ENCODE measurements at regions not wholly inside any gene's neighbourhood (a gene's known extent, or its start where the extent isn't known, plus 50 kb on each side); places are given as distances from the start of the nearest gene placed in this dataset.

DNA sequence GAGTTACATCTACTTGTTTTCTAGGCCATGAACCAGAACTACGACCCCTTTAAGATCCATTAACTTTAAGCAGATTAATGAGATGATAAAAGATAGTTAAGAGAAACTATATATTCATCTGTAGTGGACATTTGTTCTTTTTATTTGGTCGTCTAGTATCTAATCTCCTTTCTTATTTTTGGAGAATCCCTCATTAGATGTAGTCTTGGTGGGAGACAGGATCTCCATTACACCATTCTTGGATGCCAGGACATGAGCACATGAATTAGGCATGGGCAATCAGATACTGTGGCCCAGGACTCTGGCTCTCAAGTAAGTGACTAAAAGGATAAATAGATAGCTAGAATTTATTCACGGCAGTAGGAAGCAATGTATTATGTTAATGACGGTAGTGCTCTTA lies 245.0 kb downstream of the ATP23 start:
- Histone ChIP-seq H3K27me3 (ENCODE audit: low read length) (no peaks in the 10 kb centered on the region), H3F3A (ENCODE audit: insufficient read depth) (no peaks in the 10 kb centered on the region), H3K9me2 (replicated peaks; ENCODE audit: insufficient read depth, low read length) (0 out of 2 replicates have a peak, but pooled peaks cover 4% of the 10 kb centered on the region), H3K9me3 (ENCODE audit: insufficient read depth, low read length) (peaks cover 8% of the 10 kb centered on the region; the same call in 1 of the 2 replicates), H3K4me3 (ENCODE audit: insufficient read depth, low read length, poor library complexity, severe bottlenecking) (no peak overlapping the region), H3K36me3 (ENCODE audit: low read length) (no peaks in the 10 kb centered on the region), H2AFZ (ENCODE audit: low read depth, low read length, severe bottlenecking) (no peak overlapping the region), H4K20me1 (ENCODE audit: low read depth, low read length) (no peaks in the 10 kb centered on the region), H3K4me2 (ENCODE audit: low read depth, low read length, poor library complexity, severe bottlenecking) (no peak overlapping the region), H3K79me2 (ENCODE audit: insufficient read depth, low read length) (no peaks in the 10 kb centered on the region), H3K9ac (ENCODE audit: low read length) (no peak overlapping the region), H3K27ac (ENCODE audit: low read depth, low read length) (no peak overlapping the region)
- TF ChIP-seq, protein P1, sequence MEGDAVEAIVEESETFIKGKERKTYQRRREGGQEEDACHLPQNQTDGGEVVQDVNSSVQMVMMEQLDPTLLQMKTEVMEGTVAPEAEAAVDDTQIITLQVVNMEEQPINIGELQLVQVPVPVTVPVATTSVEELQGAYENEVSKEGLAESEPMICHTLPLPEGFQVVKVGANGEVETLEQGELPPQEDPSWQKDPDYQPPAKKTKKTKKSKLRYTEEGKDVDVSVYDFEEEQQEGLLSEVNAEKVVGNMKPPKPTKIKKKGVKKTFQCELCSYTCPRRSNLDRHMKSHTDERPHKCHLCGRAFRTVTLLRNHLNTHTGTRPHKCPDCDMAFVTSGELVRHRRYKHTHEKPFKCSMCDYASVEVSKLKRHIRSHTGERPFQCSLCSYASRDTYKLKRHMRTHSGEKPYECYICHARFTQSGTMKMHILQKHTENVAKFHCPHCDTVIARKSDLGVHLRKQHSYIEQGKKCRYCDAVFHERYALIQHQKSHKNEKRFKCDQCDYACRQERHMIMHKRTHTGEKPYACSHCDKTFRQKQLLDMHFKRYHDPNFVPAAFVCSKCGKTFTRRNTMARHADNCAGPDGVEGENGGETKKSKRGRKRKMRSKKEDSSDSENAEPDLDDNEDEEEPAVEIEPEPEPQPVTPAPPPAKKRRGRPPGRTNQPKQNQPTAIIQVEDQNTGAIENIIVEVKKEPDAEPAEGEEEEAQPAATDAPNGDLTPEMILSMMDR (IDR thresholded peaks at IDR 0.05; ENCODE audit: insufficient read depth, low read length, poor library complexity, severe bottlenecking): no peak
- no peak for TF ChIP-seq EZH2phosphoT487 (conservative IDR thresholded peaks at IDR 0.05; ENCODE audit: low read length)

DNA sequence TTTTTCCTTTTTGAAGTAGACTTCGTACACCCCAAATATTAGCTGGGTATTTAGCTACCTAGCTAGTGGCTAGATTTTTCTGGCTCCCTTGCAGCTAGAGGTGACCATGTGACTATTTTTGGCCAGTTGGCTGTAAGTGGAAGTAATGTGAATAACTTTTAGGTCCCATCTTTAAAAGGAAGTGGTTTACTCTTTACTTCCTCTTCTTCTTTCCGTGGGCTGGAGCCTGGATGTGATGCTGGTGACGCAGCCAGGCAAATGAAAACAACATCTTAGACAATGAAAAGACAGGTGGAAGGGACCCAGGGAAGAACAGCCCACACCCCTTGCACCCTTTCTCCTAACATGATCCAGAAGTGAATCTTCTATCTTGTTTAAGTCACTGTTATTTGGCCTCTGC lies 245.5 kb downstream of the ATP23 start:
- no peak overlapping the region for H3K9ac ChIP-seq (ENCODE audit: low read length)
- H3K27ac ChIP-seq (ENCODE audit: low read depth, low read length): no peak overlapping the region
- peaks cover 8% of the 10 kb centered on the region; the same call in 1 of the 2 replicates for H3K9me3 ChIP-seq (ENCODE audit: insufficient read depth, low read length)
- H3K4me3 ChIP-seq (ENCODE audit: insufficient read depth, low read length, poor library complexity, severe bottlenecking): no peak overlapping the region
- no peak overlapping the region for H3K4me2 ChIP-seq (ENCODE audit: low read depth, low read length, poor library complexity, severe bottlenecking)
- no peak for TF ChIP-seq EZH2phosphoT487 (conservative IDR thresholded peaks at IDR 0.05; ENCODE audit: low read length)
- TF ChIP-seq, protein P1 (IDR thresholded peaks at IDR 0.05; ENCODE audit: insufficient read depth, low read length, poor library complexity, severe bottlenecking): no peak
- H3K9me2 ChIP-seq (replicated peaks; ENCODE audit: insufficient read depth, low read length): 0 out of 2 replicates have a peak, but pooled peaks cover 4% of the 10 kb centered on the region
- no peaks in the 10 kb centered on the region for H3K79me2 ChIP-seq (ENCODE audit: insufficient read depth, low read length)
- H4K20me1 ChIP-seq (ENCODE audit: low read depth, low read length): no peaks in the 10 kb centered on the region
- H2AFZ ChIP-seq (ENCODE audit: low read depth, low read length, severe bottlenecking): no peak overlapping the region
- no peaks in the 10 kb centered on the region for H3F3A ChIP-seq (ENCODE audit: insufficient read depth)
- no peaks in the 10 kb centered on the region for H3K36me3 ChIP-seq (ENCODE audit: low read length)
- no peaks in the 10 kb centered on the region for H3K27me3 ChIP-seq (ENCODE audit: low read length)

DNA sequence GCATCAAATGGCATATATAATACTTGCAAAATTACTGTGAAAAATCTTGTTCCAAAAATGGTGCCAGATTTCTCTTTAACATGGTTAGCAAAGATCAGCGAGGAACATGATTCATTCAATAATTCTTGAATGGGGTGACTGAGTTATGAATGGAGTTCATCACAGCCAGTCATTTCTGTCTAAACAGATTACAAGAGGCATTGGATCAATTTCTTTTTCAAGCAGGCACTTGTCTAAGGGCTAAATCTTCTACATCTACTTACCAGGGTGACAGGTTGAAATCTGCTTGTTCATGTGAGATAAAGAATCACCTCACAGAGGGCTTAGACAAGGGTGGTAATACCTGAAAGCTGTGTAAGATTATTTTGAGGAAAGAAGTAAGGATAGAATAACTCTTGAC lies 247.7 kb downstream of the ATP23 start:
- Histone ChIP-seq H3K36me3 (ENCODE audit: low read length) (no peaks in the 10 kb centered on the region), H2AFZ (ENCODE audit: low read depth, low read length, severe bottlenecking) (no peak overlapping the region), H4K20me1 (ENCODE audit: low read depth, low read length) (no peaks in the 10 kb centered on the region), H3F3A (ENCODE audit: insufficient read depth) (no peaks in the 10 kb centered on the region), H3K4me3 (ENCODE audit: insufficient read depth, low read length, poor library complexity, severe bottlenecking) (no peak overlapping the region), H3K9ac (ENCODE audit: low read length) (no peak overlapping the region), H3K27me3 (ENCODE audit: low read length) (no peaks in the 10 kb centered on the region), H3K9me3 (ENCODE audit: insufficient read depth, low read length) (peaks cover 8% of the 10 kb centered on the region; the same call in 1 of the 2 replicates), H3K27ac (ENCODE audit: low read depth, low read length) (no peak overlapping the region), H3K9me2 (replicated peaks; ENCODE audit: insufficient read depth, low read length) (0 out of 2 replicates have a peak, but pooled peaks cover 4% of the 10 kb centered on the region), H3K79me2 (ENCODE audit: insufficient read depth, low read length) (no peaks in the 10 kb centered on the region), H3K4me2 (ENCODE audit: low read depth, low read length, poor library complexity, severe bottlenecking) (no peak overlapping the region)
- TF ChIP-seq EZH2phosphoT487 (conservative IDR thresholded peaks at IDR 0.05; ENCODE audit: low read length): no peak
- TF ChIP-seq, protein P1 (IDR thresholded peaks at IDR 0.05; ENCODE audit: insufficient read depth, low read length, poor library complexity, severe bottlenecking): no peak
